Nephron (organoid): ENCODE measurements at regions not wholly inside any gene's neighbourhood (a gene's known extent, or its start where the extent isn't known, plus 50 kb on each side); places are given as distances from the start of the nearest gene placed in this dataset.
"Not testable (repeated sequence)": the region's sequence is repeated elsewhere in the genome, so short reads cannot be mapped to it uniquely, and the experiment has no call there.

ENCODE experiments used
- H3K27ac Mint-ChIP-seq, 3 experiments: 2 replicates each; pipeline ENCODE4 v1.8.0; 2020; ENCODE audit warnings: mixed read lengths in 3 of 3, mild to moderate bottlenecking in 2 of 3, moderate library complexity in 1 of 3
- H3K27me3 Mint-ChIP-seq: 2 replicates; pipeline ENCODE4 v1.8.0; 2021; ENCODE audit warnings: low read depth, mild to moderate bottlenecking, moderate library complexity, mixed read lengths
- H3K36me3 Mint-ChIP-seq: 2 replicates; pipeline ENCODE4 v1.8.0; 2020; ENCODE audit warnings: low read depth, mixed read lengths
- H3K4me1 Mint-ChIP-seq: 2 replicates; pipeline ENCODE4 v1.8.0; 2020; ENCODE audit warnings: mixed read lengths
- H3K4me3 Mint-ChIP-seq, 3 experiments: 2 replicates each; pipeline ENCODE4 v1.8.0; 2020; ENCODE audit warnings: mild to moderate bottlenecking in 3 of 3, mixed read lengths in 3 of 3, moderate library complexity in 2 of 3
- H3K9me3 Mint-ChIP-seq: 2 replicates; pipeline ENCODE4 v1.8.0; 2020; ENCODE audit warnings: mixed read lengths
- TF ChIP-seq, protein P1 (sequence below), 3 experiments: fragments of 200-600 bp; sonication (generic); IDR thresholded peaks; one replicate each; pipeline ENCODE4 v1.5.0; 2021; ENCODE audit warnings: antibody characterized with exemption in 3 of 3; ENCODE audit not compliant: unreplicated experiment in 3 of 3

DNA sequence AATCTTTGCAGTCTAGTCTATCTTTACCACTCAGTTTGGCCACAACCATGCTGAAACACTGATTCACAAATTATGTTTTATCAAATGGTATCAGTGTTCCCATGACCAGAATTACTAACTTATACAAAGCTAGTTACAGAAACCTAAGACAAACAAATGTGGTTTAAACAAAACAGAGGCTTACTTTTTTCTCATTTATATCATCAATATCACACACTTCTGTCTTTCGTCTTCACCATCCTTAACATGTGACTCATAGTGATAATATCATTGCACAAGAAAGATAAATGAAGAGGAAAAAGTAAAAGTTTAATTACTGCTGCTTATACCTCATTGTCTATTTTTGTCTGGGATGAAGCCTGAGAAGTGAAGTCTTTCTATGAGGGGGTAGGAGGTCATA lies 406.6 kb downstream of the PCDH10 start:
- no peaks in the 10 kb centered on the region for H3K4me1 Mint-ChIP-seq
- TF ChIP-seq, protein P1, sequence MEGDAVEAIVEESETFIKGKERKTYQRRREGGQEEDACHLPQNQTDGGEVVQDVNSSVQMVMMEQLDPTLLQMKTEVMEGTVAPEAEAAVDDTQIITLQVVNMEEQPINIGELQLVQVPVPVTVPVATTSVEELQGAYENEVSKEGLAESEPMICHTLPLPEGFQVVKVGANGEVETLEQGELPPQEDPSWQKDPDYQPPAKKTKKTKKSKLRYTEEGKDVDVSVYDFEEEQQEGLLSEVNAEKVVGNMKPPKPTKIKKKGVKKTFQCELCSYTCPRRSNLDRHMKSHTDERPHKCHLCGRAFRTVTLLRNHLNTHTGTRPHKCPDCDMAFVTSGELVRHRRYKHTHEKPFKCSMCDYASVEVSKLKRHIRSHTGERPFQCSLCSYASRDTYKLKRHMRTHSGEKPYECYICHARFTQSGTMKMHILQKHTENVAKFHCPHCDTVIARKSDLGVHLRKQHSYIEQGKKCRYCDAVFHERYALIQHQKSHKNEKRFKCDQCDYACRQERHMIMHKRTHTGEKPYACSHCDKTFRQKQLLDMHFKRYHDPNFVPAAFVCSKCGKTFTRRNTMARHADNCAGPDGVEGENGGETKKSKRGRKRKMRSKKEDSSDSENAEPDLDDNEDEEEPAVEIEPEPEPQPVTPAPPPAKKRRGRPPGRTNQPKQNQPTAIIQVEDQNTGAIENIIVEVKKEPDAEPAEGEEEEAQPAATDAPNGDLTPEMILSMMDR (IDR thresholded peaks at IDR 0.05; ENCODE audit: unreplicated experiment in 3 of 3), result no peak
- no peak overlapping the region for H3K27ac Mint-ChIP-seq
- H3K36me3 Mint-ChIP-seq, result no peaks in the 10 kb centered on the region
- H3K27me3 Mint-ChIP-seq, result no peaks in the 10 kb centered on the region
- H3K4me3 Mint-ChIP-seq, result no peak overlapping the region
- no peaks in the 10 kb centered on the region for H3K9me3 Mint-ChIP-seq

DNA sequence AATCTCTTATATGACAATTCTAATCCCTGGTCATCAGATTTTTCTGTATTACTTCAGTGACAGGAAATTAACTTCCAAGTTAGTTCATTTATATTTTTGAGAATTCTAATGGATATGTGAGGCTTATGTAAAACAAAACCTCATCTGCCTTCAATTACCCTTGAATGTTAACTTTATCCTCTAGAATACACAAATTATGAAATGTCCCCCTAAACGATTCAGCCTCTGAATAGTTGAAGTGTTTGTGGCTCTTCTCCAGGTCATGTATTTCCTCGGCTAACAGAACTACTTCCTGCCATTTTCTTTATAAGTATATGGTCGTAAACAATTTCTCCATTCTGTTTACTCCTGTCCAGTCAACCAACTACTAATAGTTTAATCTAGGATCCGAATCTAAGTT lies 401.3 kb downstream of the PCDH10 start:
- TF ChIP-seq, protein P1 (IDR thresholded peaks at IDR 0.05; ENCODE audit: unreplicated experiment in 3 of 3), result no peak
- Mint-ChIP-seq H3K4me3 (no peak overlapping the region), H3K27me3 (no peaks in the 10 kb centered on the region)

DNA sequence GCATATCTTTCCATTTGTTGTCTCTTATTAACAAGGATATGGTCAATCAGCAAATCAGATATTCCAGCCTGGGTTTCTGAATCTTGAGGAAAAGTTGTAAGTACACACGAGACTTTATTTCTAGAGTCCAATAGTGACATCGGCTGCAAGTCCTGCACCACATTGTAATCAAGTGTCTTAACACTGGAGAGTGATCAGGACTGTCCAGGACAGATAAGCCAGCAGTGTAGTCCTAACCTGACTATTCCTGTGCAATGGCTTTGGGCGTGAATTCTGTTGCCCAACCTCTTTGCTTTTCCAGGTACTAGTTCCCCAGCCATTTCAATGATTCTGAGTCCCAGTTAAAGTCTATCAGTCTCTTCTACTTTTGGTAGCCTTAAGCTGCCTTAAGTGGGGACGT lies 395.0 kb downstream of the PCDH10 start:
- Mint-ChIP-seq H3K27ac (no peak overlapping the region), H3K4me1 (no peaks in the 10 kb centered on the region)

More for the DNA sequence above, 401.3 kb downstream of the PCDH10 start:
- no peaks in the 10 kb centered on the region for H3K9me3 Mint-ChIP-seq
- no peaks in the 10 kb centered on the region for H3K4me1 Mint-ChIP-seq
- no peak overlapping the region for H3K27ac Mint-ChIP-seq
- no peaks in the 10 kb centered on the region for H3K36me3 Mint-ChIP-seq

DNA sequence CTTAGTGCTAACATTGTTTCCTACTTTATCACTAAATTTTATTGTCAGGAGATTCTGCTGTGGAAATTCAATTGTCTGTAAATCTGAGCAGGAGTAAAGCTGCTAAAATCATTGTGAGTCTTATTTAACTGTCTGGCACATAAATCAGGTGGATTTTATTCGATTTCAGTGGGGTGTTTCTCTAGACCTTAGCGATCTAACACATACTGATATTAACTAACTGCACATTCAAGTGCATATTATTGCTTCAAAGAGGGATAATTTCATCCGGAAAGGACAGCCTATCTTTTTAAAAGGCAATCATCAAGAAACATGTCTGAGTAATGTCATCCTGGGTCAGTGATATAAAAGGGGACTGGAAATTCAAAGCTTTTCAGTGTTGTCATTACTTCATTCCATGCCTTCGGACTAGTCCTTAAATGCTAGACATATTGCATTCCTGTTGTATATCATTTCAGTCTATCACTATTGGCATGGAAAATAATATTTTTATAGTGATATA lies 388.7 kb downstream of the PCDH10 start:
- Mint-ChIP-seq H3K36me3 (no peaks in the 10 kb centered on the region), H3K27ac (no peak overlapping the region), H3K4me1 (no peaks in the 10 kb centered on the region), H3K27me3 (peaks cover 5% of the 10 kb centered on the region), H3K4me3 (no peak overlapping the region), H3K9me3 (no peaks in the 10 kb centered on the region)
- TF ChIP-seq, protein P1 (IDR thresholded peaks at IDR 0.05; ENCODE audit: unreplicated experiment in 3 of 3), result no peak

More for the DNA sequence above, 395.0 kb downstream of the PCDH10 start:
- no peaks in the 10 kb centered on the region for H3K36me3 Mint-ChIP-seq
- H3K4me3 Mint-ChIP-seq, result no peak overlapping the region
- H3K27me3 Mint-ChIP-seq, result no peaks in the 10 kb centered on the region
- TF ChIP-seq, protein P1 (IDR thresholded peaks at IDR 0.05; ENCODE audit: unreplicated experiment in 3 of 3), result no peak
- H3K9me3 Mint-ChIP-seq, result no peaks in the 10 kb centered on the region

DNA sequence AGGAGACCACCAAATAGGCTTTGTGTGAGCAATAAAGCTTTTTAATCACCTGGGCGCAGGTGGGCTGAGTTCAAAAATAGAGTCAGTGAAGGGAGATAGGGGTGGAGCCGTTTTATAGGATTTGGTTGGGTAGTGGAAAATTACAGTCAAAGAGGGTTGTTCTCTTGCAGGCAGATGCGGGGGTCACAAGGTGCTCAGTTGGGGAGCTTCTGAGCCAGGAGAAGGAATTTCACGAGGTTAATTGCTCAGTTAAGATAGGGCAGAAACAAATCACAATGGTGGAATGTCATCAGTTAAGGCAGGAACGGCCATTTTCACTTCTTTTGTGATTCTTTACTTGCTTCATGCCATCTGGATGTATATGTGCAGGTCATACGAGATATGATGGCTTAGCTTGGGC lies 385.1 kb downstream of the PCDH10 start:
- H3K4me1 Mint-ChIP-seq, H3K27ac Mint-ChIP-seq, H3K27me3 Mint-ChIP-seq, H3K9me3 Mint-ChIP-seq, H3K4me3 Mint-ChIP-seq, H3K36me3 Mint-ChIP-seq: not testable (repeated sequence)

DNA sequence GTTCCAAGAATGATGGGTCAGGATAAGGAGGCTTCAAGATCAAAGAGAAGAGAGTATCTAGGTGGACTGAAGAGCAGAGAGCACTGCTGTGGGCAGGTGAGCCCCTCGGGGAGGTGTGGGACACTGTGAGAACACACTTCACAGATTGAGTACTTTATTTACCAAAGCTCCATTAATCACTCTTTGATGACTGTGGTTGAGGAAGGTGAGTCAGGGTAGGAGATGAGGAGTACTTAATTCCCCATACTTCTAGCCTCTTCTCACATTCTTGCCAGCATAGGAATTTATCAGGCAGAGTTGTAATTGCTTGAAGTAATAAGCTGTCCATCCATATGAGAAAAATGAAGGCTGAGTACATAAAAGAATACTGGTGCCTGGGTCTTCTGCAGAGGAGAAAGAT lies 375.3 kb downstream of the PCDH10 start:
- H3K9me3 Mint-ChIP-seq, result no peaks in the 10 kb centered on the region
- H3K27ac Mint-ChIP-seq, result no peak overlapping the region
- no peaks in the 10 kb centered on the region for H3K27me3 Mint-ChIP-seq
- no peaks in the 10 kb centered on the region for H3K4me1 Mint-ChIP-seq
- no peaks in the 10 kb centered on the region for H3K36me3 Mint-ChIP-seq
- TF ChIP-seq, protein P1 (IDR thresholded peaks at IDR 0.05; ENCODE audit: unreplicated experiment in 3 of 3), result no peak
- H3K4me3 Mint-ChIP-seq, result no peak overlapping the region
